Subcutaneous abdominal adipose tissue (tissue), 5 donors: ENCODE measurements at regions not wholly inside any gene's neighbourhood (a gene's known extent, or its start where the extent isn't known, plus 50 kb on each side); places are given as distances from the start of the nearest gene placed in this dataset.

Experiments
- H3K27ac ChIP-seq: one replicate; pipeline ENCODE4 v1.7.0; 2013; ENCODE audit warnings: low read depth, mild to moderate bottlenecking, inconsistent platforms, low read length, moderate library complexity
- H3K27me3 ChIP-seq, 5 donors: one replicate each; pipeline ENCODE4 v1.7.0; 2013; ENCODE audit warnings: low read length in 5 of 5, inconsistent platforms in 1 of 5; ENCODE audit not compliant: control insufficient read depth in 5 of 5, insufficient read depth in 4 of 5
- H3K36me3 ChIP-seq, 5 donors: one replicate each; pipeline ENCODE4 v1.7.0; 2013; ENCODE audit warnings: low read length in 5 of 5; ENCODE audit not compliant: control insufficient read depth in 5 of 5, insufficient read depth in 5 of 5
- H3K4me1 ChIP-seq, 5 donors: one replicate each; pipeline ENCODE4 v1.7.0; 2013; ENCODE audit warnings: low read length in 5 of 5, mild to moderate bottlenecking in 3 of 5, moderate library complexity in 1 of 5; ENCODE audit not compliant: control insufficient read depth in 5 of 5, insufficient read depth in 5 of 5
- H3K4me3 ChIP-seq, 5 donors: one replicate each; pipeline ENCODE4 v1.7.0; 2013; ENCODE audit warnings: low read length in 5 of 5, low read depth in 1 of 5
- H3K9ac ChIP-seq, 5 donors: one replicate each; pipeline ENCODE4 v1.7.0; 2013; ENCODE audit warnings: low read length in 5 of 5, mild to moderate bottlenecking in 4 of 5, moderate library complexity in 3 of 5
- H3K9me3 ChIP-seq, 5 donors: one replicate each; pipeline ENCODE4 v1.7.0; 2013; ENCODE audit warnings: low read length in 5 of 5; ENCODE audit not compliant: control insufficient read depth in 5 of 5
- donor health status: healthy.
- donor health status: healthy.
- donor health status: healthy.
- donor health status: healthy.
- donor health status: healthy.

- Histone ChIP-seq H3K4me1 (no peaks in the 10 kb centered on the region), H3K27ac (no peak overlapping the region), H3K9ac (no peak overlapping the region), H3K27me3 (no peaks in the 10 kb centered on the region), H3K36me3 (no peaks in the 10 kb centered on the region), H3K4me3 (no peak overlapping the region), H3K9me3 (no peaks in the 10 kb centered on the region)
These were observed 1157.2 kb downstream of the OLFM4 start for GRCh38 chr13:54185785-54186184.

GRCh38 chr13:54187461-54187860 lies 1158.8 kb downstream of the OLFM4 start:
- Histone ChIP-seq H3K4me3 (no peak overlapping the region), H3K27me3 (no peaks in the 10 kb centered on the region), H3K4me1 (no peaks in the 10 kb centered on the region), H3K9ac (no peak overlapping the region), H3K27ac (no peak overlapping the region), H3K36me3 (no peaks in the 10 kb centered on the region), H3K9me3 (no peaks in the 10 kb centered on the region)

GRCh38 chr13:54194233-54195024 lies 1165.8 kb downstream of the OLFM4 start:
- Histone ChIP-seq H3K27me3 (no peaks in the 10 kb centered on the region), H3K36me3 (no peaks in the 10 kb centered on the region), H3K4me1 (no peaks in the 10 kb centered on the region), H3K4me3 (no peak overlapping the region), H3K27ac (no peak overlapping the region), H3K9ac (no peak overlapping the region), H3K9me3 (no peaks in the 10 kb centered on the region)

- Histone ChIP-seq H3K36me3 (no peaks in the 10 kb centered on the region), H3K27me3 (no peaks in the 10 kb centered on the region), H3K27ac (no peak overlapping the region), H3K9ac (no peak overlapping the region), H3K9me3 (no peaks in the 10 kb centered on the region), H3K4me1 (no peaks in the 10 kb centered on the region), H3K4me3 (no peak overlapping the region)
These were observed 1168.1 kb downstream of the OLFM4 start for GRCh38 chr13:54196684-54197083.

GRCh38 chr13:54198911-54199310 lies 1170.3 kb downstream of the OLFM4 start:
- no peaks in the 10 kb centered on the region for H3K9me3 ChIP-seq
- H3K9ac ChIP-seq: no peak overlapping the region
- no peaks in the 10 kb centered on the region for H3K27me3 ChIP-seq

GRCh38 chr13:54206626-54207025 lies 1178.0 kb downstream of the OLFM4 start:
- H3K4me1 ChIP-seq: peaks cover 0 to 6% (median 0%) of the 10 kb centered on the region in 5 donors
- H3K27me3 ChIP-seq: no peaks in the 10 kb centered on the region
- no peak overlapping the region for H3K4me3 ChIP-seq
- H3K27ac ChIP-seq: no peak overlapping the region
- H3K36me3 ChIP-seq: no peaks in the 10 kb centered on the region
- H3K9ac ChIP-seq: no peak overlapping the region
- no peaks in the 10 kb centered on the region for H3K9me3 ChIP-seq

More at GRCh38 chr13:54198911-54199310, 1170.3 kb downstream of the OLFM4 start:
- no peaks in the 10 kb centered on the region for H3K36me3 ChIP-seq
- H3K4me1 ChIP-seq: no peaks in the 10 kb centered on the region
- no peak overlapping the region for H3K4me3 ChIP-seq
- H3K27ac ChIP-seq: no peak overlapping the region

GRCh38 chr13:54210397-54211049 lies 1181.9 kb downstream of the OLFM4 start:
- H3K27ac ChIP-seq: no peak overlapping the region

GRCh38 chr13:54216221-54216620 lies 1187.6 kb downstream of the OLFM4 start:
- Histone ChIP-seq H3K4me3 (no peak overlapping the region), H3K9me3 (no peaks in the 10 kb centered on the region), H3K9ac (no peak overlapping the region), H3K27me3 (no peaks in the 10 kb centered on the region), H3K4me1 (no peaks in the 10 kb centered on the region), H3K36me3 (no peaks in the 10 kb centered on the region), H3K27ac (no peak overlapping the region)

More at GRCh38 chr13:54210397-54211049, 1181.9 kb downstream of the OLFM4 start:
- no peaks in the 10 kb centered on the region for H3K36me3 ChIP-seq
- no peak overlapping the region for H3K9ac ChIP-seq
- peaks cover 0 to 6% (median 0%) of the 10 kb centered on the region in 5 donors for H3K4me1 ChIP-seq
- no peaks in the 10 kb centered on the region for H3K9me3 ChIP-seq
- H3K4me3 ChIP-seq: no peak overlapping the region
- H3K27me3 ChIP-seq: no peaks in the 10 kb centered on the region

GRCh38 chr13:54226876-54227275 lies 1198.3 kb downstream of the OLFM4 start:
- Histone ChIP-seq H3K27me3 (no peaks in the 10 kb centered on the region), H3K4me3 (no peak overlapping the region), H3K27ac (no peak overlapping the region), H3K9ac (no peak overlapping the region), H3K9me3 (peaks cover 0 to 5% (median 0%) of the 10 kb centered on the region in 5 donors), H3K4me1 (no peaks in the 10 kb centered on the region), H3K36me3 (no peaks in the 10 kb centered on the region)

- H3K36me3 ChIP-seq: no peaks in the 10 kb centered on the region
- H3K4me3 ChIP-seq: no peak overlapping the region
- no peaks in the 10 kb centered on the region for H3K9me3 ChIP-seq
- no peaks in the 10 kb centered on the region for H3K27me3 ChIP-seq
- H3K4me1 ChIP-seq: no peaks in the 10 kb centered on the region
- H3K27ac ChIP-seq: no peak overlapping the region
- no peak overlapping the region for H3K9ac ChIP-seq
These were observed 1204.1 kb downstream of the OLFM4 start for GRCh38 chr13:54232700-54233099.
